ENCODE measurements at regions not wholly inside any gene's neighbourhood (a gene's known extent, or its start where the extent isn't known, plus 50 kb on each side); places are given as distances from the start of the nearest gene placed in this dataset.

- no peak overlapping the region for H3K4me3 ChIP-seq (ENCODE audit: low read length)
- no peaks in the 10 kb centered on the region for H3K36me3 ChIP-seq (ENCODE audit: control insufficient read depth, low read length)
- no peaks in the 10 kb centered on the region for H3K4me1 ChIP-seq (ENCODE audit: control insufficient read depth, low read length)
- no peaks in the 10 kb centered on the region for H3K9me2 ChIP-seq (replicated peaks; ENCODE audit: control insufficient read depth, low read length)
- no peaks in the 10 kb centered on the region for H3K9me3 ChIP-seq (ENCODE audit: control insufficient read depth, insufficient read depth, low read length)
- no peak overlapping the region for H3K27ac ChIP-seq (ENCODE audit: low read depth, low read length)
- no peak overlapping the region for H3K4me2 ChIP-seq (ENCODE audit: low read length)
- no peaks in the 10 kb centered on the region for H3K79me2 ChIP-seq (ENCODE audit: control insufficient read depth, low read length)
- H3F3A ChIP-seq (ENCODE audit: control insufficient read depth, insufficient read depth): no peaks in the 10 kb centered on the region
- no peaks in the 10 kb centered on the region for H3K27me3 ChIP-seq (ENCODE audit: control insufficient read depth, low read length)
- no peak for TF ChIP-seq EZH2phosphoT487 (IDR thresholded peaks at IDR 0.05; ENCODE audit: borderline replicate concordance, low read length)
- no peak for TF ChIP-seq CTCF (IDR thresholded peaks at IDR 0.05; ENCODE audit: low read depth, low read length, poor library complexity, severe bottlenecking)
- no peaks in the 10 kb centered on the region for H4K20me1 ChIP-seq (ENCODE audit: control insufficient read depth, insufficient read depth, low read depth, low read length)
Measured at GRCh38 chr15:39315206-39315850, 265.6 kb upstream of the THBS1 start.

GRCh38 chr15:39317225-39317624, 263.7 kb upstream of the THBS1 start:
- Histone ChIP-seq H4K20me1 (ENCODE audit: control insufficient read depth, insufficient read depth, low read depth, low read length) (no peaks in the 10 kb centered on the region), H3K79me2 (ENCODE audit: control insufficient read depth, low read length) (no peaks in the 10 kb centered on the region), H3K9me2 (replicated peaks; ENCODE audit: control insufficient read depth, low read length) (no peaks in the 10 kb centered on the region), H3K4me1 (ENCODE audit: control insufficient read depth, low read length) (no peaks in the 10 kb centered on the region), H3K27ac (ENCODE audit: low read depth, low read length) (no peak overlapping the region), H3K36me3 (ENCODE audit: control insufficient read depth, low read length) (no peaks in the 10 kb centered on the region), H3K4me2 (ENCODE audit: low read length) (no peak overlapping the region), H3K4me3 (ENCODE audit: low read length) (no peak overlapping the region), H3K27me3 (ENCODE audit: control insufficient read depth, low read length) (no peaks in the 10 kb centered on the region), H3F3A (ENCODE audit: control insufficient read depth, insufficient read depth) (no peaks in the 10 kb centered on the region), H3K9me3 (ENCODE audit: control insufficient read depth, insufficient read depth, low read length) (no peaks in the 10 kb centered on the region)
- TF ChIP-seq EZH2phosphoT487 (IDR thresholded peaks at IDR 0.05; ENCODE audit: borderline replicate concordance, low read length): no peak
- TF ChIP-seq CTCF (IDR thresholded peaks at IDR 0.05; ENCODE audit: low read depth, low read length, poor library complexity, severe bottlenecking): no peak

- TF ChIP-seq CTCF (IDR thresholded peaks at IDR 0.05; ENCODE audit: low read depth, low read length, poor library complexity, severe bottlenecking) (no peak), EZH2phosphoT487 (IDR thresholded peaks at IDR 0.05; ENCODE audit: borderline replicate concordance, low read length) (no peak)
Measured at GRCh38 chr15:39318231-39318630, 262.6 kb upstream of the THBS1 start.

More at GRCh38 chr15:39318231-39318630, 262.6 kb upstream of the THBS1 start:
- Histone ChIP-seq H3K27ac (ENCODE audit: low read depth, low read length) (no peak overlapping the region), H3K4me2 (ENCODE audit: low read length) (no peak overlapping the region), H3K36me3 (ENCODE audit: control insufficient read depth, low read length) (no peaks in the 10 kb centered on the region), H3K4me1 (ENCODE audit: control insufficient read depth, low read length) (no peaks in the 10 kb centered on the region), H3K9me3 (ENCODE audit: control insufficient read depth, insufficient read depth, low read length) (no peaks in the 10 kb centered on the region), H4K20me1 (ENCODE audit: control insufficient read depth, insufficient read depth, low read depth, low read length) (no peaks in the 10 kb centered on the region), H3F3A (ENCODE audit: control insufficient read depth, insufficient read depth) (no peaks in the 10 kb centered on the region), H3K79me2 (ENCODE audit: control insufficient read depth, low read length) (no peaks in the 10 kb centered on the region), H3K9me2 (replicated peaks; ENCODE audit: control insufficient read depth, low read length) (no peaks in the 10 kb centered on the region), H3K27me3 (ENCODE audit: control insufficient read depth, low read length) (no peaks in the 10 kb centered on the region), H3K4me3 (ENCODE audit: low read length) (no peak overlapping the region)
